HCEC 1CT (cell line): ENCODE measurements at regions not wholly inside any gene's neighbourhood (a gene's known extent, or its start where the extent isn't known, plus 50 kb on each side); places are given as distances from the start of the nearest gene placed in this dataset.
"Not testable (repeated sequence)": the region's sequence is repeated elsewhere in the genome, so short reads cannot be mapped to it uniquely, and the experiment has no call there.

Experiments
- DNase-seq: peaks from one replicate; pipeline ENCODE4 v3.0.0-alpha.2; 2017

GRCh38 chr3:164927728-164928127 lies 150.6 kb downstream of the SI start:
- no peak for DNase-seq

GRCh38 chr3:164918905-164919304 lies 159.4 kb downstream of the SI start:
- no peak for DNase-seq

- DNase-seq = no peak
These were observed 165.4 kb downstream of the SI start for GRCh38 chr3:164912916-164913315.

- no peak for DNase-seq
These were observed 174.4 kb downstream of the SI start for GRCh38 chr3:164903820-164904451.

GRCh38 chr3:164897342-164897741 lies 181.0 kb downstream of the SI start:
- DNase-seq = no peak

- no peak for DNase-seq
These were observed 188.2 kb downstream of the SI start for GRCh38 chr3:164890061-164890460.

GRCh38 chr3:164883171-164883570 lies 195.1 kb downstream of the SI start:
- DNase-seq = no peak

GRCh38 chr3:164879201-164879600 lies 199.1 kb downstream of the SI start:
- DNase-seq = no peak

- no peak for DNase-seq
These were observed 213.8 kb downstream of the SI start for GRCh38 chr3:164864454-164864853.

GRCh38 chr3:164852866-164853265 lies 225.4 kb downstream of the SI start:
- DNase-seq = no peak

- no peak for DNase-seq
These were observed 226.4 kb downstream of the SI start for GRCh38 chr3:164851905-164852304.

GRCh38 chr3:164851204-164851603 lies 227.1 kb downstream of the SI start:
- DNase-seq = no peak

GRCh38 chr3:164848923-164849322 lies 229.4 kb downstream of the SI start:
- DNase-seq = no peak

- no peak for DNase-seq
These were observed 232.6 kb downstream of the SI start for GRCh38 chr3:164845739-164846138.

GRCh38 chr3:164832216-164832615 lies 246.1 kb downstream of the SI start:
- DNase-seq = no peak

- no peak for DNase-seq
These were observed 260.0 kb downstream of the SI start for GRCh38 chr3:164818318-164818717.

- no peak for DNase-seq
These were observed 264.2 kb downstream of the SI start for GRCh38 chr3:164814106-164814505.

- DNase-seq = no peak
These were observed 266.3 kb downstream of the SI start for GRCh38 chr3:164812042-164812441.

GRCh38 chr3:164806188-164806587 lies 272.1 kb downstream of the SI start:
- DNase-seq = no peak

GRCh38 chr3:164794099-164794498 lies 284.2 kb downstream of the SI start:
- no peak for DNase-seq

- DNase-seq = no peak
These were observed 287.0 kb downstream of the SI start for GRCh38 chr3:164791263-164791662.

- DNase-seq = not testable (repeated sequence)
These were observed 293.9 kb downstream of the SI start for GRCh38 chr3:164784407-164784806.

GRCh38 chr3:164781755-164782154 lies 296.5 kb downstream of the SI start:
- DNase-seq = no peak

- DNase-seq = no peak
These were observed 298.5 kb downstream of the SI start for GRCh38 chr3:164779816-164780215.

- no peak for DNase-seq
These were observed 325.5 kb downstream of the SI start for GRCh38 chr3:164752812-164753211.

- peak; percentile 53 for DNase-seq
These were observed 329.7 kb downstream of the SI start for GRCh38 chr3:164748626-164749025.
